Spleen (tissue), 11 donors: ENCODE measurements at regions not wholly inside any gene's neighbourhood (a gene's known extent, or its start where the extent isn't known, plus 50 kb on each side); places are given as distances from the start of the nearest gene placed in this dataset.

Source experiments
- DNase-seq: peaks from one replicate; pipeline ENCODE4 v3.0.0-alpha.2; 2020
- H3K27ac ChIP-seq, 8 donors: fragments of 200-600 bp; sonication (generic) in 7 of 8; 1 replicate in 4 of 8; 2 replicates in 4 of 8; pipeline versions ENCODE4 v1.5.0 to v1.8.0; 2016 to 2021; ENCODE audit warnings: inconsistent platforms in 4 of 8, mild to moderate bottlenecking in 4 of 8, moderate library complexity in 1 of 8
- H3K27me3 ChIP-seq, 7 donors: fragments of 200-600 bp; sonication (generic) in 6 of 7; replicated peaks in 1 of 7; 1 replicate in 4 of 7; 2 replicates in 3 of 7; pipeline versions ENCODE4 v1.5.0 to v1.8.0; 2016 to 2021; ENCODE audit warnings: inconsistent platforms in 3 of 7, mild to moderate bottlenecking in 1 of 7
- H3K36me3 ChIP-seq, 6 donors: fragments of 200-600 bp; sonication (generic) in 5 of 6; 1 replicate in 4 of 6; 2 replicates in 2 of 6; pipeline versions ENCODE4 v1.5.0 to v1.8.0; 2016 to 2021; ENCODE audit warnings: inconsistent platforms in 2 of 6
- H3K4me1 ChIP-seq, 6 donors: fragments of 200-600 bp; sonication (generic) in 5 of 6; 1 replicate in 3 of 6; 2 replicates in 3 of 6; pipeline versions ENCODE4 v1.5.0 to v1.8.0; 2016 to 2021; ENCODE audit warnings: inconsistent platforms in 3 of 6
- H3K4me3 ChIP-seq, 8 donors: fragments of 200-600 bp; sonication (generic) in 7 of 8; 1 replicate in 4 of 8; 2 replicates in 4 of 8; pipeline versions ENCODE4 v1.5.0 to v1.8.0; 2016 to 2021; ENCODE audit warnings: inconsistent platforms in 4 of 8, mild to moderate bottlenecking in 4 of 8, moderate library complexity in 2 of 8
- H3K9me3 ChIP-seq, 8 donors: fragments of 200-600 bp; sonication (generic) in 7 of 8; 1 replicate in 4 of 8; 2 replicates in 4 of 8; pipeline versions ENCODE4 v1.5.0 to v1.8.0; 2016 to 2021; ENCODE audit warnings: inconsistent platforms in 4 of 8
- CTCF ChIP-seq, 11 experiments: fragments of 200-600 bp in 7 of 11; fragments of 450-650 bp in 4 of 11; sonication (generic) in 4 of 11; IDR thresholded peaks in 8 of 11; conservative IDR thresholded peaks in 3 of 11; 1 replicate in 7 of 11; 2 replicates in 4 of 11; pipeline versions ENCODE4 v1.4.0 to v1.8.0; 2016 to 2021; ENCODE audit warnings: antibody characterized with exemption in 11 of 11, inconsistent platforms in 4 of 11, mild to moderate bottlenecking in 1 of 11
- POLR2A ChIP-seq, 3 donors: fragments of 450-650 bp; IDR thresholded peaks; one replicate each; pipeline ENCODE4 v1.5.1; 2017; ENCODE audit warnings: antibody characterized with exemption in 3 of 3, mild to moderate bottlenecking in 1 of 3
- POLR2AphosphoS5 ChIP-seq, 3 donors: sonication (generic); formaldehyde crosslinking; IDR thresholded peaks; one replicate each; pipeline ENCODE4 v1.5.1; 2017; ENCODE audit warnings: antibody characterized with exemption in 3 of 3
- WGBS, 5 donors: extraction: QIAGEN DNeasy Blood & Tissue Kit in 3 of 5; methylation state at CpG; one replicate each; pipeline versions ENCODE4 v1.1.5 to v1.1.7; 2013 to 2018; 5-methylcytosine and 5-hydroxymethylcytosine counted together
- intact Hi-C: fragments of 100-400 bp; cut with DNase I; formaldehyde crosslinking; loops from one replicate; pipeline ENCODE4 v1.15.0; 2023; ENCODE audit warnings: low total_unique reads
- donor health status: healthy with polysubstance abuse.
- donor health status: DM: no; HTN: no; CAD: no; lungs with moderate emphysema.
- donor health status: DM: no; HTN: no; CAD: no.
- donor health status: Bipolar disorder and iron deficiency.
- donor health status: healthy.
- donor health status: DM: no; HTN: no; CAD: no.
- donor health status: DM: yes; HTN: yes; CAD: no.

- WGBS, 5 donors, result 86 to 98% (median 92%) methylated on average over 1 of the region's 1 CpG
- H3K9me3 ChIP-seq, result no peaks in the 10 kb centered on the region
- H3K4me3 ChIP-seq, result no peak overlapping the region
- no peaks in the 10 kb centered on the region for H3K4me1 ChIP-seq
- H3K27ac ChIP-seq, result no peak overlapping the region
- no peak for DNase-seq
- H3K27me3 ChIP-seq, result no peaks in the 10 kb centered on the region
- TF ChIP-seq POLR2A (IDR thresholded peaks at IDR 0.05) (no peak), POLR2AphosphoS5 (IDR thresholded peaks at IDR 0.05) (no peak), CTCF (IDR thresholded peaks at IDR 0.05 in 8 of 11, conservative IDR thresholded peaks at IDR 0.05 in 3 of 11) (no peak)
- intact Hi-C loops, result no loop called here
- H3K36me3 ChIP-seq, result no peaks in the 10 kb centered on the region
Measured at GRCh38 chr4:149952101-149952500, 126.1 kb upstream of the DCLK2 start.

GRCh38 chr4:149952716-149953115 is 125.5 kb upstream of the DCLK2 start:
- TF ChIP-seq POLR2A (IDR thresholded peaks at IDR 0.05) (no peak), POLR2AphosphoS5 (IDR thresholded peaks at IDR 0.05) (no peak), CTCF (IDR thresholded peaks at IDR 0.05 in 8 of 11, conservative IDR thresholded peaks at IDR 0.05 in 3 of 11) (no peak)
- DNase-seq, result no peak
- H3K4me3 ChIP-seq, result no peak overlapping the region
- H3K4me1 ChIP-seq, result no peaks in the 10 kb centered on the region
- H3K36me3 ChIP-seq, result no peaks in the 10 kb centered on the region
- no peak overlapping the region for H3K27ac ChIP-seq
- intact Hi-C loops, result no loop called here
- no peaks in the 10 kb centered on the region for H3K27me3 ChIP-seq
- H3K9me3 ChIP-seq, result no peaks in the 10 kb centered on the region
- WGBS, 5 donors, result 82 to 94% (median 83%) methylated on average over 5 of the region's 5 CpGs

GRCh38 chr4:149955780-149956390 is 122.4 kb upstream of the DCLK2 start:
- H3K4me3 ChIP-seq, result no peak overlapping the region
- H3K4me1 ChIP-seq, result no peaks in the 10 kb centered on the region
- H3K27ac ChIP-seq, result no peak overlapping the region
- WGBS, 5 donors, result 67 to 86% (median 72%) methylated on average over 2 of the region's 2 CpGs
- DNase-seq, result no peak
- intact Hi-C loops, result no loop called here
- TF ChIP-seq CTCF (IDR thresholded peaks at IDR 0.05 in 8 of 11, conservative IDR thresholded peaks at IDR 0.05 in 3 of 11) (no peak), POLR2A (IDR thresholded peaks at IDR 0.05) (no peak), POLR2AphosphoS5 (IDR thresholded peaks at IDR 0.05) (no peak)
- H3K27me3 ChIP-seq, result no peaks in the 10 kb centered on the region
- H3K36me3 ChIP-seq, result no peaks in the 10 kb centered on the region
- H3K9me3 ChIP-seq, result no peaks in the 10 kb centered on the region

- WGBS, 5 donors, result 86 to 95% (median 92%) methylated on average over 3 of the region's 3 CpGs
- DNase-seq, result no peak
- no peaks in the 10 kb centered on the region for H3K4me1 ChIP-seq
- TF ChIP-seq POLR2A (IDR thresholded peaks at IDR 0.05) (no peak), POLR2AphosphoS5 (IDR thresholded peaks at IDR 0.05) (no peak), CTCF (IDR thresholded peaks at IDR 0.05 in 8 of 11, conservative IDR thresholded peaks at IDR 0.05 in 3 of 11) (no peak)
- H3K9me3 ChIP-seq, result no peaks in the 10 kb centered on the region
- no peak overlapping the region for H3K27ac ChIP-seq
- H3K4me3 ChIP-seq, result no peak overlapping the region
- H3K27me3 ChIP-seq, result no peaks in the 10 kb centered on the region
- H3K36me3 ChIP-seq, result no peaks in the 10 kb centered on the region
- intact Hi-C loops, result no loop called here
Measured at GRCh38 chr4:149956678-149957077, 121.6 kb upstream of the DCLK2 start.
